ENCODE measurements at regions not wholly inside any gene's neighbourhood (a gene's known extent, or its start where the extent isn't known, plus 50 kb on each side); places are given as distances from the start of the nearest gene placed in this dataset.

GRCh38 chr9:82140471-82140870 lies 151.9 kb downstream of the SPATA31D1 start:
- FAIRE-seq, result no peak
- TF ChIP-seq NFE2 (IDR thresholded peaks at IDR 0.05; ENCODE audit: low read depth), result no peak
- TF ChIP-seq TFE3 (CRISPR knock-in tag; IDR thresholded peaks at IDR 0.05), result no peak
- TF ChIP-seq MCM3 (IDR thresholded peaks at IDR 0.05), result no peak
- no peak for TF ChIP-seq ZNF436 (CRISPR knock-in tag; IDR thresholded peaks at IDR 0.05)
- TF ChIP-seq PATZ1 (CRISPR knock-in tag; IDR thresholded peaks at IDR 0.05; ENCODE audit: borderline replicate concordance), result no peak
- no peak for TF ChIP-seq ZBED1 (IDR thresholded peaks at IDR 0.05)
- TF ChIP-seq PHB (CRISPR knock-in tag; IDR thresholded peaks at IDR 0.05), result no peak
- TF ChIP-seq ZNF507 (tag; conservative IDR thresholded peaks at IDR 0.05), result no peak
- no peak for TF ChIP-seq THRAP3 (IDR thresholded peaks at IDR 0.05; ENCODE audit: borderline replicate concordance)
- TF ChIP-seq, protein P1, sequence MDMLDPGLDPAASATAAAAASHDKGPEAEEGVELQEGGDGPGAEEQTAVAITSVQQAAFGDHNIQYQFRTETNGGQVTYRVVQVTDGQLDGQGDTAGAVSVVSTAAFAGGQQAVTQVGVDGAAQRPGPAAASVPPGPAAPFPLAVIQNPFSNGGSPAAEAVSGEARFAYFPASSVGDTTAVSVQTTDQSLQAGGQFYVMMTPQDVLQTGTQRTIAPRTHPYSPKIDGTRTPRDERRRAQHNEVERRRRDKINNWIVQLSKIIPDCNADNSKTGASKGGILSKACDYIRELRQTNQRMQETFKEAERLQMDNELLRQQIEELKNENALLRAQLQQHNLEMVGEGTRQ (CRISPR knock-in tag; IDR thresholded peaks at IDR 0.05), result no peak
- TF ChIP-seq TBL1XR1 (IDR thresholded peaks at IDR 0.05; ENCODE audit: low read length in 2 of 2), result no peak
- TF ChIP-seq E2F1 (CRISPR knock-in tag; IDR thresholded peaks at IDR 0.05), result no peak
- no peak for TF ChIP-seq MBD1 (CRISPR knock-in tag; IDR thresholded peaks at IDR 0.05)
- no peak for TF ChIP-seq ZNF644 (tag; IDR thresholded peaks at IDR 0.05; ENCODE audit: low read depth)
- TF ChIP-seq TCF15 (CRISPR knock-in tag; IDR thresholded peaks at IDR 0.05), result no peak
- no peak for TF ChIP-seq FOXA1 (IDR thresholded peaks at IDR 0.05; ENCODE audit: borderline replicate concordance)
- TF ChIP-seq POLR2G (IDR thresholded peaks at IDR 0.05; ENCODE audit: low read depth, low read length), result no peak
- TF ChIP-seq RNF2 (IDR thresholded peaks at IDR 0.05), result no peak

More at GRCh38 chr9:82140471-82140870, 151.9 kb downstream of the SPATA31D1 start:
- no peaks in the 10 kb centered on the region for H3K9me3 ChIP-seq (replicated peaks; ENCODE audit: control insufficient read depth, insufficient read depth, low read depth, low read length)
- H3K27ac ChIP-seq (ENCODE audit: extremely low read depth, low read depth, low read length), result no peak overlapping the region
- intact Hi-C loops (cut with micrococcal nuclease), result no loop called here
- no peaks in the 10 kb centered on the region for H3K4me1 ChIP-seq (replicated peaks in 1 of 2; ENCODE audit: control insufficient read depth in 2 of 2, insufficient read depth in 2 of 2, low read length in 2 of 2)
- no peaks in the 10 kb centered on the region for H3K79me2 ChIP-seq (ENCODE audit: control insufficient read depth, insufficient read depth, low read length)
- CTCF ChIA-PET (ENCODE audit: low intra/inter-chr PET ratio), result no interaction called here
- no peaks in the 10 kb centered on the region for H4K20me1 ChIP-seq (replicated peaks; ENCODE audit: control insufficient read depth, insufficient read depth, low read length)
- no peak overlapping the region for H3K4me2 ChIP-seq (ENCODE audit: insufficient read depth, low read length)
- POLR2A ChIA-PET, result no interaction called here
- 0% methylated on average over 5 of the region's 7 CpGs for WGBS (ENCODE audit: insufficient coverage, low coverage, missing lambda C conversion rate)
- no peak overlapping the region for H3K4me3 ChIP-seq
- BruUV-seq (replicated peaks), result no TSS peak
- H3K27me3 ChIP-seq (ENCODE audit: control insufficient read depth in 2 of 2, insufficient read depth in 2 of 2, low read length in 2 of 2), result no peaks in the 10 kb centered on the region
- H2AFZ ChIP-seq (ENCODE audit: low read depth, low read length), result no peak overlapping the region
- in situ Hi-C loops (cut with MboI), result no loop called here
- DNase-seq (ENCODE audit: extremely low read depth in 1 of 4, low spot score in 3 of 4) (no peak), ATAC-seq (no peak)
- H3K9me1 ChIP-seq (ENCODE audit: control insufficient read depth, insufficient read depth, low read length), result no peaks in the 10 kb centered on the region
- no peak overlapping the region for H3K9ac ChIP-seq (ENCODE audit: insufficient read depth in 1 of 2, low read depth in 2 of 2, low read length in 2 of 2)
- no peaks in the 10 kb centered on the region for H3K36me3 ChIP-seq (ENCODE audit: control insufficient read depth, insufficient read depth, low read length)

Measured in K562 (cell line).